HFF-Myc (cell line): ENCODE measurements at regions not wholly inside any gene's neighbourhood (a gene's known extent, or its start where the extent isn't known, plus 50 kb on each side); places are given as distances from the start of the nearest gene placed in this dataset.

ENCODE experiments used
- DNase-seq: peaks from one replicate; pipeline ENCODE4 v3.0.0-alpha.2; 2011; ENCODE audit warnings: low read depth; ENCODE audit errors: extremely low read depth
- H3K4me3 ChIP-seq: replicated peaks from 2 replicates; pipeline ENCODE4 v1.5.1; 2011; ENCODE audit warnings: low read depth, mild to moderate bottlenecking, control low read depth, low read length
- CTCF ChIP-seq: IDR thresholded peaks from 2 replicates; pipeline ENCODE4 v1.5.1; 2012; ENCODE audit warnings: mild to moderate bottlenecking, low read depth, low read length, control low read depth; ENCODE audit errors: missing control alignments

DNA sequence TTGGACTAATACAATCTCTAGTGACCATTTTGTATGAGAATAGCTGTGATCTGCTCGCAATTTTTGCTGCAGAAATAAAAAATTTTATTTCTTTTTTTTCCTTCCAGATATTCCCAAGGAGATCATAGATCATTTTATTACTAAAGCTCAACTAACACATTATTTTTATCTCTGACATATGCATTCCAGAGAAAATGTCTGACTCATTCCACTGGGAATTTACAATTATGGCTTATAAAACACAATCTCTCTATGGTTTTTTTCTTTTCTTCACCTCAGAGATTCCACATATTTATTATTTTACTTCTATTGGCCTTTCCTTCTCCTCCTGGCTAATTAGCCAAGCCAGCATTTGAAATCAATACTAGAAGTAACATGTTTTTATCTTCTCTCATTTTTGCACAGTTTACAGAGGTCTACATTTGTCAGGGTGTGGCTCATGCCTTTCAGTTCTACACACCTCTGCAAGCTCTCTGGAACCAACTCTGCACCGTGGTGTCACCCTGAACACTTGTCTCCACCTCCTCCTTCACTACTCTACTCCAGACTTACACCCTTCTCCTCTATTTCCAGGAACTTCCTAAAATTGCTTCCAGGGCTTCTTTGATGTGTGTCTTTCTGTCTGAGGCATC is 59.8 kb upstream of the GPM6A start:
- no peak for DNase-seq
- TF ChIP-seq CTCF: no peak
- no peak overlapping the region for H3K4me3 ChIP-seq

GRCh38 chr4:175873707-175874106 is 61.6 kb upstream of the GPM6A start:
- DNase-seq: no peak
- TF ChIP-seq CTCF: no peak
- H3K4me3 ChIP-seq: no peak overlapping the region

DNA sequence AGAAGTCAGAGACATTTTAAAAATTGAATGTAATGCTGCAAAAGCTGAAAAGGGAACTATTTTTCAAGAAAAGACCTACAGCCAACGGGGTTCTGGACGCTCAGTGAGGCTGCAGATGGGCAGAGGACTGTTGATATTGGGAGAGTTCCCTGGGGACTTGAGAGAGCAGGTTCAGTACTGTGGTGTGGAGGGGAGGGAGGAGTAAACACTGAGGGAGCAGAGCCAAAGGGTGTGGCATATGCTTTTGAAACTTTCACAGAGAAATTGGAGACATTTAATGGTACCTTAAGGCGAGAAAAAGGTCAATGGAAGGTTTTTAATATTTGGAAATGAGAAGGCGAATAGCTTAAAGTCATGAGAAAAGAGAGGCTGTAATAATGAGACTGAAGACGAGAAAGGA is 62.2 kb upstream of the GPM6A start:
- no peak overlapping the region for H3K4me3 ChIP-seq
- no peak for DNase-seq
- TF ChIP-seq CTCF: no peak

DNA sequence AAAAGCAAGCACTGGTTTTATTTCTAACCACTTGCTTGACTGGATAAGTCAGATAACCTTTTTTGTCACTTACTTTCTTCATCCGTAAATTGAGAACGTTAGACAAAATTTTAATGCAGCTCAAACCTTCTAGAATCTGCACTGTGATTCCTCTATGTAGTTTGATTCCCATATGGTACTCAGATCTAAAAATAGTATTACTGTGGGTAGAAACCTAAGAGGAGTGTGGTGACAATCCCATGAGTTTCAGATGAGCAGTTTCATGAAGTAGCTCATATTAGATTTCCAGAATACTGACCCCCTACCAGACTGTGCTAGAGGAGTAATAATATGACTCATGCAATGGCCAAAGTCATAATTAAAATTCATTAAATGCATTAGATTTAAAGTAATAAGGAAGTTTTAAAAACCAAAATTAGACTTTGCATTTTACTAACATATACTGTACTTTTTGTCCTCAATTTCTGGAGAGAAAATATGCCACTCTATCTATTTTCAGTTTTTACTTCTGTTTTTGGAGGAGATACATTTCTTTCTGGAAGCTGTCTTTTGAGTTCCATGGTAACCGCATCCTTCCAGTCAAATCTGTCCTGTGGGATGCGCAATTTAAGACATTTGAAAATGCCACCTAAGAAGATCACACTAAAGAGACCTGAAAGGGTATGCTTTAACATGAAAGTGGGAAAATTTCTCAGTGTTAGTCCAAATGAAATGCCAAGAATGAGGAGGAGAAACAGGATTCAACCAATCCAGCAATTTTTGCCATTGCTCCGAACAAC is 64.1 kb upstream of the GPM6A start:
- no peak for TF ChIP-seq CTCF
- no peak overlapping the region for H3K4me3 ChIP-seq
- no peak for DNase-seq

GRCh38 chr4:175882891-175883290 is 70.8 kb upstream of the GPM6A start:
- TF ChIP-seq CTCF: no peak
- H3K4me3 ChIP-seq: no peak overlapping the region
- no peak for DNase-seq

DNA sequence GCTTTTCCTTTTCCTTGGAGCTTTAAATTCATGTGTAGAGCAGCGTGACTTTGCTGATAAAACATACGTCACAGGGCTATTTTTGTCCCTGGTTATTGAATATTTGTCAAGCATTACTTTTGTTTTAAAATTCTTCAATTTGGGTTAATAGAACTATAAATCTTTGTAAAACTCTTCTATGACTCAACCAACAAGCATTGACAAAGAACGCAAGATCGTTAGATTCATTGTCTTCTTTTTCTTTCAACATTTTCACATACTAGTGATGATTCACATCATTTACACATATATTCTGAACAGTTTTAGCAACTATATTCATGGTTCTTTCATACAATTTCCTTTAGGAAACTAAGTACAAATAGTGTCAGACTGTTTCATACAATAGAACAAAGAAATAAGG is 72.0 kb upstream of the GPM6A start:
- no peak for TF ChIP-seq CTCF
- H3K4me3 ChIP-seq: no peak overlapping the region
- DNase-seq: no peak
